WTC11 (cell line): ENCODE measurements at regions not wholly inside any gene's neighbourhood (a gene's known extent, or its start where the extent isn't known, plus 50 kb on each side); places are given as distances from the start of the nearest gene placed in this dataset.

Experiments
- CTCF ChIP-seq: fragments of 200-600 bp; IDR thresholded peaks from 2 replicates; pipeline ENCODE4 v1.8.0; 2022; ENCODE audit warnings: antibody characterized with exemption
- ELF4 ChIP-seq: sonication (generic); formaldehyde crosslinking; IDR thresholded peaks from 2 replicates; pipeline ENCODE4 v1.8.1; 2022; ENCODE audit warnings: low read depth, mild to moderate bottlenecking, moderate library complexity, missing genetic modification reagents
- FOXK1 ChIP-seq: sonication (generic); formaldehyde crosslinking; IDR thresholded peaks from 2 replicates; pipeline ENCODE4 v1.8.0; 2022; ENCODE audit warnings: mild to moderate bottlenecking, moderate library complexity, missing genetic modification reagents
- ZMAT4 ChIP-seq: fragments of 250-450 bp; sonication (Bioruptor Pico); IDR thresholded peaks from 2 replicates; pipeline ENCODE4 v1.9.0; 2021; ENCODE audit warnings: mild to moderate bottlenecking
- TF ChIP-seq, protein P1 (sequence below): sonication (generic); formaldehyde crosslinking; IDR thresholded peaks from 2 replicates; pipeline ENCODE4 v1.8.1; 2023; ENCODE audit warnings: mild to moderate bottlenecking, missing genetic modification reagents, moderate library complexity

DNA sequence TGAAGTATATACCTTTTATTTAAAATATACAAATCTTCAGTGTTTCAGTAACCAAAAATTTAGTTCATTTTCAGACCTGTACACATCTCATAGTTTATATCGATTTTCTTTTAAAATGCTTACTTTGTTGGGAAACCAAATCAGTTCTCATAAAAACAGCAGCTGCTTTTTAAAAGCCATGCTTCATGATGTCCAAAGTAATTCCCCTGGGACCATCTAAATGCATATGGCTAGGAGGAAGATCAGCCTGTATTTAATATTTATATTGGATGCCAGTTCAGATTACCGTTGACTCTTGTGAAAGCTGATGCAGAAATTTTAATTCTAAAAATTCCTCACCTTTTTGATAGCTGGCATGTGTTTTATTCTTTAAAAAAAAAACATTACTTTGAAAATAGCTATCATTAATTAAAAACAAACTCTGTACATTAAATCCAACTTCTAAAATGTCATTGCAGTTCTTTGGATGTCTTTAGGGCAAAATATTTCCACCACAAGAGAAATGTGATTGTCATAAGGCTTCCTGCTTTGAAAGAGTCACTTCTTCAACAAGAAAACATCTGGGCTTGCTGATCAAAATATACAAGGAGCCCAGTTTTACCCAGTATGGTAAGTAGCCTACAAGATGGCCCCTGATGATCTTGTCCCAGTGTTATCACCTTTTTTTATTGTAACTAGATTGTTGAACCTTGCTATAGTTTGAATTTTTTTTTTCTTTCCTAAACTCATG lies 1242.9 kb upstream of the CDH6 start:
- TF ChIP-seq ELF4 (CRISPR knock-in tag), result no peak
- no peak for TF ChIP-seq ZMAT4
- TF ChIP-seq, protein P1, sequence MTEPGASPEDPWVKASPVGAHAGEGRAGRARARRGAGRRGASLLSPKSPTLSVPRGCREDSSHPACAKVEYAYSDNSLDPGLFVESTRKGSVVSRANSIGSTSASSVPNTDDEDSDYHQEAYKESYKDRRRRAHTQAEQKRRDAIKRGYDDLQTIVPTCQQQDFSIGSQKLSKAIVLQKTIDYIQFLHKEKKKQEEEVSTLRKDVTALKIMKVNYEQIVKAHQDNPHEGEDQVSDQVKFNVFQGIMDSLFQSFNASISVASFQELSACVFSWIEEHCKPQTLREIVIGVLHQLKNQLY (CRISPR knock-in tag), result no peak
- no peak for TF ChIP-seq CTCF
- no peak for TF ChIP-seq FOXK1 (CRISPR knock-in tag)
